ENCODE measurements at regions not wholly inside any gene's neighbourhood (a gene's known extent, or its start where the extent isn't known, plus 50 kb on each side); places are given as distances from the start of the nearest gene placed in this dataset.
A peak's percentile ranks its signal among the peaks of the same experiment; 100 is the strongest.

DNA sequence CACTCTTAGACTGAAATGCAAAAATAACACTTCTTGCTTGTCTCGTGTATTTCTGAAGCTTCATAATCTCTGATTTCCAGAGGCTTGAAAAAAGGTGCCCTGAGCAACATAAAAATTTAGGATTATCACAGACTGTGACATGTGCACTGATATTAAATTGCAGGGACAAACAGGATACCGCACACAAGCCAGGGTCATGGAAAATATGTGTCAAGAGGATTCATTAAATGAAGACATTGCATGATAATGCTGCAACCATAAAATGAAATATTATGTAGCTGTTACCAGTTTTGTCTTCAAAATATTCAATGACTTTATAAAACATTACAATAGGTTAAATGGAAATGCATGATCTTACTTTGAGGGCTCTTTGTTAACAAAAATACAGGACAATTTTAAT, 328.0 kb downstream of the KCTD8 start:
- no peak for DNase-seq (ENCODE audit: low spot score)

DNA sequence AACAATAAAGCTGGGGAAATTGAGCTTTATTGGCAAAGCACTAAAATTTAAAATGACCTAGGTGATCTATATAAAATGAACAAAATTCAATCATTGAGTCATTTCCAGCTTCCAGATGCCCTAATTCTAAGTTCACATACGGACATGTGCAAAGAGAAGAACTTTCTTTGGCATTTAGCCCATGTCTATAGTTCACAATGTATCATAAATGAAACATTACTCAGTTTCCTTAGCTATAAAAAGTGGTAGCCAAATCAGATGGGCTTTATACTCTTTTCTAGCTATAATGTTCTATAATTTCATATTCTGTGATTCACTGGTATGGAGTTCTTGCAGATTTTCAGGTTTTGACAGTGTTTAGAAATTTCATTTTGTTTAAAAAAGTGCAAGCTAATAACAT, 327.4 kb downstream of the KCTD8 start:
- peak; percentile 27 for DNase-seq (ENCODE audit: low spot score)

Data from kidney capillary endothelial cell (primary cell).